ENCODE measurements at regions not wholly inside any gene's neighbourhood (a gene's known extent, or its start where the extent isn't known, plus 50 kb on each side); places are given as distances from the start of the nearest gene placed in this dataset.

DNA sequence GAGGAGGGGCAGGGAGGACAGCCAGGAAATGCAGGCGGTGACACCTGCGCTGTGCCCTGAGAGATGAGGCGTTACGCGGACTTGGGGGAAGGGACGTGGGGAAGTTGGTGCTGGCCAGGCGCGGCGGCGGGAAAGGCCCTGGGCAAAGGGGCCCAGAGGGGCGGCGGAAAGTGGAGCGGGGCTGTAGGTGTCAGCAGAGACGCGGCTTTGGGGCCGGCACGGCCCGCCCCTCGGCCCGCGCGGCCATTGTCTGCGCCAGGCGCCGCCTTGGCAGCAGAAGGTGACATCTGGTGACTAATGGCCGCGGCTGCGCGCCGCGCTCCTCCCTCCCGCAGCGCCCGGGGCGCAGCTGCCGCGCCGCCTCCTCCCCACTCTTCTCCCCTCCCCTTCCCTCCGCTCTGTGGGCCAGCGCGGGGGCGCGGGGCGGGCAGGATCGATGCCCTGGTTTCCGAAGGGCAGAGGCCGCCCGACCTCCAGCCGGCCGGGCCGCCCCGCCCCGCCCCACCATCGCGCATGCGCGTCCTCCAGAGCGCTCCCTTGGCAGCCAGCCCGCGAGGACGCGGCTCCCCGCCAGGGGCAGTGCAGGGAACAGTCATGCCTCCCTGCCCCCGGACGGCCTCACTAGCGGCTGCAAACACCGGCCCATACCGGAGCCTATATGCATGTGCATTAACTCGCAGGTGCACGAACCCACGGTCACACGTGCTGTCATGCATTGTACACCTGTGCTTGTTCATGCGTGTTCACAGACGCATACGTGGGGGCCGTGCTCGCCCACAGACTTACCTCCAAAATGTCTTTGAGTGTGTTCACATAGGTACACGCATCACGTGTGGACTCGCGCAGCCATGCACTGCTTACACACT lies 269.6 kb downstream of the RPS24 start:
- TF ChIP-seq, protein P1, sequence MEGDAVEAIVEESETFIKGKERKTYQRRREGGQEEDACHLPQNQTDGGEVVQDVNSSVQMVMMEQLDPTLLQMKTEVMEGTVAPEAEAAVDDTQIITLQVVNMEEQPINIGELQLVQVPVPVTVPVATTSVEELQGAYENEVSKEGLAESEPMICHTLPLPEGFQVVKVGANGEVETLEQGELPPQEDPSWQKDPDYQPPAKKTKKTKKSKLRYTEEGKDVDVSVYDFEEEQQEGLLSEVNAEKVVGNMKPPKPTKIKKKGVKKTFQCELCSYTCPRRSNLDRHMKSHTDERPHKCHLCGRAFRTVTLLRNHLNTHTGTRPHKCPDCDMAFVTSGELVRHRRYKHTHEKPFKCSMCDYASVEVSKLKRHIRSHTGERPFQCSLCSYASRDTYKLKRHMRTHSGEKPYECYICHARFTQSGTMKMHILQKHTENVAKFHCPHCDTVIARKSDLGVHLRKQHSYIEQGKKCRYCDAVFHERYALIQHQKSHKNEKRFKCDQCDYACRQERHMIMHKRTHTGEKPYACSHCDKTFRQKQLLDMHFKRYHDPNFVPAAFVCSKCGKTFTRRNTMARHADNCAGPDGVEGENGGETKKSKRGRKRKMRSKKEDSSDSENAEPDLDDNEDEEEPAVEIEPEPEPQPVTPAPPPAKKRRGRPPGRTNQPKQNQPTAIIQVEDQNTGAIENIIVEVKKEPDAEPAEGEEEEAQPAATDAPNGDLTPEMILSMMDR (conservative IDR thresholded peaks at IDR 0.05; ENCODE audit: low read depth, low read length): peak; percentile 57
- no peak for TF ChIP-seq EZH2 (IDR thresholded peaks at IDR 0.05; ENCODE audit: borderline replicate concordance, low read depth, low read length, poor library complexity, severe bottlenecking)
